ENCODE measurements at regions not wholly inside any gene's neighbourhood (a gene's known extent, or its start where the extent isn't known, plus 50 kb on each side); places are given as distances from the start of the nearest gene placed in this dataset.
"Not testable (repeated sequence)": the region's sequence is repeated elsewhere in the genome, so short reads cannot be mapped to it uniquely, and the experiment has no call there.

- DNase-seq (ENCODE audit: low read depth): no peak
These were observed 487.7 kb downstream of the TTLL7 start for GRCh38 chr1:83511146-83511726.

- no peak for DNase-seq (ENCODE audit: low read depth)
These were observed 489.6 kb downstream of the TTLL7 start for GRCh38 chr1:83509301-83509781.

GRCh38 chr1:83508485-83509151 lies 490.3 kb downstream of the TTLL7 start:
- peak; percentile 8 for DNase-seq (ENCODE audit: low read depth)

- no peak for DNase-seq (ENCODE audit: low read depth)
These were observed 493.8 kb downstream of the TTLL7 start for GRCh38 chr1:83505148-83505547.

GRCh38 chr1:83503153-83503552 lies 495.8 kb downstream of the TTLL7 start:
- DNase-seq (ENCODE audit: low read depth): no peak

GRCh38 chr1:83500987-83501591 lies 497.8 kb downstream of the TTLL7 start:
- DNase-seq (ENCODE audit: low read depth): no peak

GRCh38 chr1:83500531-83500930 lies 498.4 kb downstream of the TTLL7 start:
- no peak for DNase-seq (ENCODE audit: low read depth)

GRCh38 chr1:83499998-83500397 lies 498.9 kb downstream of the TTLL7 start:
- no peak for DNase-seq (ENCODE audit: low read depth)

GRCh38 chr1:83497563-83497962 lies 501.4 kb downstream of the TTLL7 start:
- DNase-seq (ENCODE audit: low read depth): no peak

- no peak for DNase-seq (ENCODE audit: low read depth)
These were observed 503.4 kb downstream of the TTLL7 start for GRCh38 chr1:83495560-83495959.

GRCh38 chr1:83493633-83494032 lies 505.3 kb downstream of the TTLL7 start:
- no peak for DNase-seq (ENCODE audit: low read depth)

- no peak for DNase-seq (ENCODE audit: low read depth)
These were observed 507.0 kb downstream of the TTLL7 start for GRCh38 chr1:83491930-83492329.

GRCh38 chr1:83490988-83491387 lies 507.9 kb downstream of the TTLL7 start:
- no peak for DNase-seq (ENCODE audit: low read depth)

GRCh38 chr1:83488105-83488504 lies 510.8 kb downstream of the TTLL7 start:
- DNase-seq (ENCODE audit: low read depth): not testable (repeated sequence)

GRCh38 chr1:83487460-83487859 lies 511.5 kb downstream of the TTLL7 start:
- not testable (repeated sequence) for DNase-seq (ENCODE audit: low read depth)

- DNase-seq (ENCODE audit: low read depth): not testable (repeated sequence)
These were observed 513.5 kb downstream of the TTLL7 start for GRCh38 chr1:83485314-83486019.

- not testable (repeated sequence) for DNase-seq (ENCODE audit: low read depth)
These were observed 517.6 kb downstream of the TTLL7 start for GRCh38 chr1:83481284-83481683.

GRCh38 chr1:83479591-83480239 lies 519.2 kb downstream of the TTLL7 start:
- DNase-seq (ENCODE audit: low read depth): not testable (repeated sequence)

- DNase-seq (ENCODE audit: low read depth): not testable (repeated sequence)
These were observed 520.8 kb downstream of the TTLL7 start for GRCh38 chr1:83478127-83478526.

GRCh38 chr1:83476518-83476917 lies 522.4 kb downstream of the TTLL7 start:
- DNase-seq (ENCODE audit: low read depth): not testable (repeated sequence)

GRCh38 chr1:83474946-83475345 lies 524.0 kb downstream of the TTLL7 start:
- not testable (repeated sequence) for DNase-seq (ENCODE audit: low read depth)

- not testable (repeated sequence) for DNase-seq (ENCODE audit: low read depth)
These were observed 524.9 kb downstream of the TTLL7 start for GRCh38 chr1:83473986-83474385.

All from T follicular helper cell (primary cell).